SK-N-SH treated with all-trans-retinoic acid at 6 μM for 48 hours (cell line): ENCODE measurements at regions not wholly inside any gene's neighbourhood (a gene's known extent, or its start where the extent isn't known, plus 50 kb on each side); places are given as distances from the start of the nearest gene placed in this dataset.

Source experiments
- BACH2 ChIP-seq: fragments of 250-450 bp; sonication (Bioruptor Pico); IDR thresholded peaks from 2 replicates; pipeline ENCODE4 v1.9.0; 2021; ENCODE audit warnings: mild to moderate bottlenecking, borderline replicate concordance
- GLIS3 ChIP-seq: fragments of 250-450 bp; sonication (Bioruptor Pico); IDR thresholded peaks from 2 replicates; pipeline ENCODE4 v1.5.0; 2020; ENCODE audit warnings: mild to moderate bottlenecking, moderate library complexity
- PATZ1 ChIP-seq: fragments of 250-450 bp; sonication (Bioruptor Pico); IDR thresholded peaks from 2 replicates; pipeline ENCODE4 v1.8.0; 2020; ENCODE audit warnings: mild to moderate bottlenecking, moderate library complexity, borderline replicate concordance
- TCF4 ChIP-seq: fragments of 250-450 bp; sonication (Bioruptor Pico); IDR thresholded peaks from 2 replicates; pipeline ENCODE4 v1.8.0; 2021; ENCODE audit warnings: mild to moderate bottlenecking, moderate library complexity, borderline replicate concordance
- ZFP3 ChIP-seq: fragments of 250-450 bp; sonication (Bioruptor Pico); IDR thresholded peaks from 2 replicates; pipeline ENCODE4 v1.5.0; 2020; ENCODE audit warnings: mild to moderate bottlenecking, moderate library complexity
- ZFP30 ChIP-seq: fragments of 450-650 bp; formaldehyde crosslinking; IDR thresholded peaks from 2 replicates; pipeline ENCODE4 v1.5.0; 2022; ENCODE audit warnings: mild to moderate bottlenecking, moderate library complexity
- ZNF8 ChIP-seq: fragments of 450-650 bp; formaldehyde crosslinking; IDR thresholded peaks from 2 replicates; pipeline ENCODE4 v1.5.0; 2020; ENCODE audit warnings: mild to moderate bottlenecking, moderate library complexity

- TF ChIP-seq GLIS3 (CRISPR knock-in tag) (no peak), PATZ1 (CRISPR knock-in tag) (no peak), BACH2 (CRISPR knock-in tag) (no peak), TCF4 (no peak), ZFP30 (CRISPR knock-in tag) (no peak), ZFP3 (CRISPR knock-in tag) (no peak), ZNF8 (CRISPR knock-in tag) (no peak)
Observed at GRCh38 chr5:42970636-42971559, 69.2 kb downstream of the ANXA2R start.
